PC-9 (cell line): ENCODE measurements at regions not wholly inside any gene's neighbourhood (a gene's known extent, or its start where the extent isn't known, plus 50 kb on each side); places are given as distances from the start of the nearest gene placed in this dataset.

Experiments
- BruUV-seq: library from RNA; stranded (reverse); fragments of 400-500 nt; replicated peaks from 2 replicates; lab custom pipeline; 2021; lab: Mats Ljungman, UMichigan
- CTCF ChIA-PET: fragments of 300-600 bp; sonication (Branson Sonifier 250); formaldehyde crosslinking; loops from one replicate; lab custom pipeline; 2022; ENCODE audit warnings: antibody characterized with exemption; lab: Charles Lee
- POLR2A ChIA-PET: fragments of 300-600 bp; sonication (Branson Sonifier 250); formaldehyde crosslinking; loops from one replicate; lab custom pipeline; 2022; ENCODE audit warnings: antibody characterized with exemption; ENCODE audit not compliant: unreplicated experiment; lab: Charles Lee
- DNase-seq, 2 experiments: peaks; one replicate each; pipeline versions ENCODE4 v3.0.0 to v3.0.0-alpha.2; 2015 to 2022; ENCODE audit warnings: mixed read lengths in 1 of 2
- H2AFZ ChIP-seq: fragments of 200-600 bp; sonication (generic); 2 replicates; pipeline ENCODE4 v1.8.1; 2017; ENCODE audit warnings: antibody characterized with exemption
- H3F3A ChIP-seq: fragments of 200-600 bp; sonication (generic); 2 replicates; pipeline ENCODE4 v1.8.1; 2017; ENCODE audit warnings: antibody characterized with exemption, mild to moderate bottlenecking, low read depth; ENCODE audit not compliant: insufficient read depth
- H3K27ac ChIP-seq: fragments of 200-600 bp; sonication (generic); 2 replicates; pipeline ENCODE4 v1.6.1; 2016; ENCODE audit warnings: mixed run types
- H3K27me3 ChIP-seq: fragments of 200-600 bp; sonication (generic); 2 replicates; pipeline ENCODE4 v1.6.1; 2016; ENCODE audit warnings: low read depth, mixed run types; ENCODE audit not compliant: insufficient read depth
- H3K36me3 ChIP-seq: fragments of 200-600 bp; sonication (generic); 2 replicates; pipeline ENCODE4 v1.6.1; 2016; ENCODE audit warnings: low read depth, mixed run types
- H3K4me1 ChIP-seq: fragments of 200-600 bp; sonication (generic); replicated peaks from 2 replicates; pipeline ENCODE4 v1.6.1; 2016; ENCODE audit warnings: mixed run types; ENCODE audit not compliant: insufficient read depth
- H3K4me2 ChIP-seq: fragments of 200-600 bp; sonication (generic); 2 replicates; pipeline ENCODE4 v1.6.1; 2017; ENCODE audit warnings: mixed run types
- H3K4me3 ChIP-seq: fragments of 200-600 bp; sonication (generic); 2 replicates; pipeline ENCODE4 v1.6.1; 2016; ENCODE audit warnings: mixed run types
- H3K79me2 ChIP-seq: fragments of 200-600 bp; sonication (generic); 2 replicates; pipeline ENCODE4 v1.6.1; 2017; ENCODE audit warnings: low read depth, mixed run types
- H3K9me2 ChIP-seq: fragments of 200-600 bp; sonication (generic); 2 replicates; pipeline ENCODE4 v1.8.1; 2017; ENCODE audit warnings: mild to moderate bottlenecking; ENCODE audit not compliant: insufficient read depth
- H3K9me3 ChIP-seq: fragments of 200-600 bp; sonication (generic); 2 replicates; pipeline ENCODE4 v1.8.1; 2016; ENCODE audit warnings: low read depth; ENCODE audit not compliant: insufficient read depth
- H4K20me1 ChIP-seq: fragments of 200-600 bp; sonication (generic); 2 replicates; pipeline ENCODE4 v1.8.1; 2017; ENCODE audit not compliant: insufficient read depth
- EZH2 ChIP-seq: fragments of 200-600 bp; sonication (generic); IDR thresholded peaks from 2 replicates; pipeline ENCODE4 v1.8.0; 2017; ENCODE audit warnings: antibody characterized with exemption, low read depth
- intact Hi-C: fragments of 100-400 bp; cut with micrococcal nuclease; formaldehyde crosslinking; loops from one replicate; pipeline ENCODE4 v1.10.0; 2022; ENCODE audit not compliant: unreplicated experiment
- TF ChIP-seq, protein P1 (sequence below): fragments of 200-600 bp; sonication (generic); conservative IDR thresholded peaks from 2 replicates; pipeline ENCODE4 v1.6.1; 2017; ENCODE audit warnings: mixed run types, antibody characterized with exemption, mild to moderate bottlenecking, moderate library complexity

- no peaks in the 10 kb centered on the region for H3F3A ChIP-seq
- ChIA-PET POLR2A (no interaction called here), CTCF (no interaction called here)
- no peak overlapping the region for H2AFZ ChIP-seq
- no peaks in the 10 kb centered on the region for H4K20me1 ChIP-seq
- 0 out of 2 replicates have a peak, but pooled peaks cover 2% of the 10 kb centered on the region for H3K9me3 ChIP-seq
- TF ChIP-seq EZH2, result no peak
- TF ChIP-seq, protein P1, sequence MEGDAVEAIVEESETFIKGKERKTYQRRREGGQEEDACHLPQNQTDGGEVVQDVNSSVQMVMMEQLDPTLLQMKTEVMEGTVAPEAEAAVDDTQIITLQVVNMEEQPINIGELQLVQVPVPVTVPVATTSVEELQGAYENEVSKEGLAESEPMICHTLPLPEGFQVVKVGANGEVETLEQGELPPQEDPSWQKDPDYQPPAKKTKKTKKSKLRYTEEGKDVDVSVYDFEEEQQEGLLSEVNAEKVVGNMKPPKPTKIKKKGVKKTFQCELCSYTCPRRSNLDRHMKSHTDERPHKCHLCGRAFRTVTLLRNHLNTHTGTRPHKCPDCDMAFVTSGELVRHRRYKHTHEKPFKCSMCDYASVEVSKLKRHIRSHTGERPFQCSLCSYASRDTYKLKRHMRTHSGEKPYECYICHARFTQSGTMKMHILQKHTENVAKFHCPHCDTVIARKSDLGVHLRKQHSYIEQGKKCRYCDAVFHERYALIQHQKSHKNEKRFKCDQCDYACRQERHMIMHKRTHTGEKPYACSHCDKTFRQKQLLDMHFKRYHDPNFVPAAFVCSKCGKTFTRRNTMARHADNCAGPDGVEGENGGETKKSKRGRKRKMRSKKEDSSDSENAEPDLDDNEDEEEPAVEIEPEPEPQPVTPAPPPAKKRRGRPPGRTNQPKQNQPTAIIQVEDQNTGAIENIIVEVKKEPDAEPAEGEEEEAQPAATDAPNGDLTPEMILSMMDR, result no peak
- H3K4me3 ChIP-seq, result no peak overlapping the region
- H3K36me3 ChIP-seq, result no peaks in the 10 kb centered on the region
- BruUV-seq, result no TSS peak
- H3K4me1 ChIP-seq, result no peaks in the 10 kb centered on the region
- H3K27me3 ChIP-seq, result no peaks in the 10 kb centered on the region
- H3K9me2 ChIP-seq, result no peaks in the 10 kb centered on the region; the same call in 1 of the 2 replicates
- intact Hi-C loops, result no loop called here
- no peaks in the 10 kb centered on the region for H3K79me2 ChIP-seq
- H3K27ac ChIP-seq, result no peak overlapping the region
- no peak overlapping the region for H3K4me2 ChIP-seq
- DNase-seq, result no peak
Measured at GRCh38 chr14:80110721-80111120, 100.6 kb downstream of the DIO2 start.

DNA sequence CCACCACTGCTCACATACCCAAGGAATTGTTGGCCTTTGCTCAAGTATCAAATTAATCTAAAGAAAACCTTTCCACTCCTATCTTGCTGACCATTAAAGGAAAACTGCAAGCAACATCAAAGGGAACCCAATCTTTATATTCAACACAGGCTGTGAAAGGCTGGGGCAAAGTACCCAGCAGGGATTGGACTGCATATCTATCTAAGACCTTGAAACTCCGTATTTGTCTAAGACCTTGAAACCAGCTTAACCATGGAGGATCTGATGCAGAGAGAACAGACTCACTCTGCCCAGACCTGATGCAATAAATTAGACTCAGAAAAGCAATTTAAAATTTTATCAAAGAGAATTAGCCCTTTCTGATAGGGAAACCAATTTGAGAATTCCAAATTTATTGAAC is 102.2 kb downstream of the DIO2 start:
- POLR2A ChIA-PET, result no interaction called here
- CTCF ChIA-PET, result no interaction called here
- no peaks in the 10 kb centered on the region for H3K36me3 ChIP-seq

GRCh38 chr14:80108430-80108829 is 102.9 kb downstream of the DIO2 start:
- CTCF ChIA-PET, result no interaction called here

More for the DNA sequence above, 102.2 kb downstream of the DIO2 start:
- DNase-seq, result no peak
- TF ChIP-seq, protein P1, result no peak
- no peak for TF ChIP-seq EZH2
- H3K4me3 ChIP-seq, result no peak overlapping the region
- no peaks in the 10 kb centered on the region for H3K79me2 ChIP-seq
- 0 out of 2 replicates have a peak, but pooled peaks cover 2% of the 10 kb centered on the region for H3K9me3 ChIP-seq
- no peaks in the 10 kb centered on the region for H3K27me3 ChIP-seq
- no peaks in the 10 kb centered on the region for H3F3A ChIP-seq
- BruUV-seq, result no TSS peak
- H3K9me2 ChIP-seq, result no peaks in the 10 kb centered on the region; the same call in 1 of the 2 replicates
- no peak overlapping the region for H2AFZ ChIP-seq
- no peak overlapping the region for H3K27ac ChIP-seq
- H4K20me1 ChIP-seq, result no peaks in the 10 kb centered on the region
- no peak overlapping the region for H3K4me2 ChIP-seq
- intact Hi-C loops, result no loop called here
- H3K4me1 ChIP-seq, result no peaks in the 10 kb centered on the region

More at GRCh38 chr14:80108430-80108829, 102.9 kb downstream of the DIO2 start:
- Histone ChIP-seq H3K27me3 (no peaks in the 10 kb centered on the region), H3K79me2 (no peaks in the 10 kb centered on the region), H2AFZ (no peak overlapping the region), H3K9me3 (0 out of 2 replicates have a peak, but pooled peaks cover 2% of the 10 kb centered on the region), H3K4me1 (no peaks in the 10 kb centered on the region), H3K36me3 (no peaks in the 10 kb centered on the region), H3F3A (no peaks in the 10 kb centered on the region), H3K27ac (no peak overlapping the region), H3K4me2 (no peak overlapping the region), H3K4me3 (no peak overlapping the region), H4K20me1 (no peaks in the 10 kb centered on the region), H3K9me2 (no peaks in the 10 kb centered on the region; the same call in 1 of the 2 replicates)
- POLR2A ChIA-PET, result no interaction called here
- BruUV-seq, result no TSS peak
- TF ChIP-seq EZH2, result no peak
- TF ChIP-seq, protein P1, result no peak
- DNase-seq, result no peak
- intact Hi-C loops, result no loop called here
